ENCODE measurements at regions not wholly inside any gene's neighbourhood (a gene's known extent, or its start where the extent isn't known, plus 50 kb on each side); places are given as distances from the start of the nearest gene placed in this dataset.
A peak's percentile ranks its signal among the peaks of the same experiment; 100 is the strongest.

- no peak for DNase-seq (ENCODE audit: low read depth)
Measured at GRCh38 chr6:1551249-1551648, 58.5 kb upstream of the FOXC1 start.

- DNase-seq (ENCODE audit: low read depth) = peak; percentile 41
Measured at GRCh38 chr6:1552296-1552761, 57.4 kb upstream of the FOXC1 start.

GRCh38 chr6:1553562-1554083, 56.1 kb upstream of the FOXC1 start:
- DNase-seq (ENCODE audit: low read depth) = peak; percentile 14

- no peak for DNase-seq (ENCODE audit: low read depth)
Measured at GRCh38 chr6:1554141-1554475, 55.6 kb upstream of the FOXC1 start.

DNA sequence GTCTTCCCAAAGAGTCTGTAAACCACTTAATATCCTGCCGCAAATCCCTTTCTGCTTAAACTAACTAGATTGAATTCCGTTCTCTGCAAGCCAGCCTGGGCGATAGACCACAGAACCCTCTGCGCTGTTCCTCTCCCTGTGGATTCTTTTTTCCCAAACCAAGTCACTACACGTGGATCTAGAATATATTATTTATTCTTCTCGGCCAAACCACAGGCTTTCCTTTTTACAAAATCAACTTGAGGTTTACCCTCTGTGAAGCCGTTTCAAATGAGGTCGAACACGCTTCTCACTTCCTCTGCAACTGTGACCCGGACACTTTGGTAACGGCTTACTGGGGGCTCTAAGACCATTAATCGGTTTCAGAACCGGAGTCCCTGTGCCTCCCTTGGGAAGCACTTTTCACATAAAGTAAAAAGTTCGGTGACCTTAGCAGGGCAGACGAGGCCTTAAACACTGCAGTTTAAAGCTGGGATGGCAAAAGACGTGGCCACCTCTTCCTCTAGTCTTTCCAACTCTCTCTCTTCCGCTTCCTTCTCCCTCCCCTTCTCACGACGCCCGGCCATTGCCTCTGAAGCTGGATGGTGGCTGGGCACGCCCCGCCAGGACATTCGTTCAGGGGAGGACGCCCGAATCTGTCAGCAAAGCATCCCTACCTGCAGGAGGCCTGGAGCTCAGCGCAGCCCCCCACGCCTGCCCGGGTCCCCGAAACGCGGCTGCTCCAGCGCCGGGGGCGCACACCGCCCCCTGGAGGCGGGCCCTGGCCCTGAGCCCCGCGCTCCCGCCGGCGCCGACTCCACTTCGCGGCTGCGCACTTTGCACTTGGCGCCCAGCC, 55.0 kb upstream of the FOXC1 start:
- peak; percentile 75 for DNase-seq (ENCODE audit: low read depth)

- DNase-seq (ENCODE audit: low read depth) = peak; percentile 31
Measured at GRCh38 chr6:1558388-1558787, 51.3 kb upstream of the FOXC1 start.

Measured in M059J (cell line).